HepG2 (cell line): ENCODE measurements at regions not wholly inside any gene's neighbourhood (a gene's known extent, or its start where the extent isn't known, plus 50 kb on each side); places are given as distances from the start of the nearest gene placed in this dataset.

Experiments
- ATAC-seq: fragments of 200-7000 bp; cut with Tn5 transposase; 3 replicates; pipeline ENCODE4 v1.9.1; 2020; ENCODE audit warnings: mild to moderate bottlenecking, moderate library complexity
- BruUV-seq: library from RNA; stranded (reverse); fragments of 400-500 nt; replicated peaks from 2 replicates; lab custom pipeline; 2021; lab: Mats Ljungman, UMichigan
- CTCF ChIA-PET: fragments of 300-600 bp; formaldehyde crosslinking; extraction: SDS; loops from one replicate; lab custom pipeline; 2021; ENCODE audit warnings: low total read pairs, inconsistent platforms, low intra/inter-chr PET ratio; lab: Yijun Ruan, JAX
- POLR2A ChIA-PET: fragments of 350-600 bp; sonication (Branson Sonifier 250); formaldehyde crosslinking; loops from one replicate; lab custom pipeline; 2020; ENCODE audit warnings: antibody characterized with exemption, inconsistent platforms; lab: Yijun Ruan, JAX
- DNase-seq: peaks from one replicate; pipeline ENCODE4 v3.0.0-alpha.2; 2015; ENCODE audit warnings: low spot score
- FAIRE-seq: peaks from 3 replicates; lab custom pipeline; 2011; peaks lifted over from hg19 to GRCh38; lab: Jason Lieb, UNC
- H2AFZ ChIP-seq: one replicate; pipeline ENCODE4 v1.6.1; 2011; ENCODE audit warnings: low read length, inconsistent platforms
- H3K27ac ChIP-seq: fragments of 300-600 bp; 3 replicates; pipeline ENCODE4 v1.8.0; 2011; ENCODE audit warnings: mixed run types, mild to moderate bottlenecking, mixed read lengths, low read length, inconsistent platforms; ENCODE audit not compliant: insufficient read depth; ENCODE audit errors: extremely low read length
- H3K27me3 ChIP-seq, 2 experiments: fragments of 200-600 bp in 1 of 2; 2 replicates in 1 of 2; 3 replicates in 1 of 2; pipeline versions ENCODE4 v1.6.0 to v1.8.0; 2011; ENCODE audit warnings: low read length in 2 of 2, mild to moderate bottlenecking in 2 of 2, moderate library complexity in 2 of 2, inconsistent platforms in 1 of 2; ENCODE audit not compliant: insufficient read depth in 2 of 2, control insufficient read depth in 1 of 2
- H3K36me3 ChIP-seq, 2 experiments: fragments of 200-600 bp in 1 of 2; replicated peaks in 1 of 2; 2 replicates in 1 of 2; 3 replicates in 1 of 2; pipeline versions ENCODE4 v1.5.1 to v1.8.0; 2011; ENCODE audit warnings: low read length in 2 of 2, inconsistent platforms in 1 of 2; ENCODE audit not compliant: insufficient read depth in 2 of 2, control insufficient read depth in 1 of 2
- H3K4me1 ChIP-seq: 2 replicates; pipeline ENCODE4 v1.5.1; 2012; ENCODE audit warnings: low read length, inconsistent platforms; ENCODE audit not compliant: insufficient read depth
- H3K4me2 ChIP-seq: 2 replicates; pipeline ENCODE4 v1.6.0; 2011; ENCODE audit warnings: low read depth, low read length, inconsistent platforms
- H3K4me3 ChIP-seq, 3 experiments: fragments of 200-600 bp in 1 of 3; sonication (generic), shearing (Covaris generic) in 1 of 3; replicated peaks in 1 of 3; 2 replicates each; pipeline ENCODE4 v1.5.1; 2011 to 2016; ENCODE audit warnings: low read length in 3 of 3, inconsistent platforms in 2 of 3, low read depth in 2 of 3, mild to moderate bottlenecking in 2 of 3, control low read depth in 1 of 3, mixed read lengths in 1 of 3; ENCODE audit not compliant: insufficient read depth in 1 of 3
- H3K79me2 ChIP-seq: one replicate; pipeline ENCODE4 v1.6.1; 2011; ENCODE audit warnings: low read length, inconsistent platforms; ENCODE audit not compliant: insufficient read depth
- H3K9ac ChIP-seq: 2 replicates; pipeline ENCODE4 v1.6.0; 2011; ENCODE audit warnings: mild to moderate bottlenecking, low read depth, low read length, inconsistent platforms; ENCODE audit not compliant: insufficient read depth
- H3K9me3 ChIP-seq: 2 replicates; pipeline ENCODE4 v1.5.1; 2012; ENCODE audit warnings: mild to moderate bottlenecking, low read length
- H4K20me1 ChIP-seq: 2 replicates; pipeline ENCODE4 v1.6.0; 2011; ENCODE audit warnings: inconsistent platforms, mild to moderate bottlenecking, low read length, moderate library complexity; ENCODE audit not compliant: insufficient read depth
- ATF4 ChIP-seq, 2 experiments: fragments of 450-650 bp in 1 of 2; sonication (generic) in 1 of 2; formaldehyde crosslinking; IDR thresholded peaks; 2 replicates each; pipeline versions ENCODE4 v1.5.0 to v1.8.0; 2020 to 2022; ENCODE audit warnings: mild to moderate bottlenecking in 1 of 2, missing genetic modification reagents in 1 of 2
- DRAP1 ChIP-seq: IDR thresholded peaks from 2 replicates; pipeline ENCODE4 v1.6.1; 2016; ENCODE audit warnings: missing genetic modification reagents, missing compliant biosample characterization
- GLI4 ChIP-seq: sonication (generic); formaldehyde crosslinking; IDR thresholded peaks from 2 replicates; pipeline ENCODE4 v1.5.1; 2020; ENCODE audit warnings: missing genetic modification reagents, mild to moderate bottlenecking, moderate library complexity, borderline replicate concordance
- JDP2 ChIP-seq: sonication (generic); formaldehyde crosslinking; IDR thresholded peaks from 2 replicates; pipeline ENCODE4 v1.8.1; 2022; ENCODE audit warnings: missing genetic modification reagents, borderline replicate concordance
- JUNB ChIP-seq: sonication (generic); formaldehyde crosslinking; IDR thresholded peaks from 2 replicates; pipeline ENCODE4 v1.8.0; 2022; ENCODE audit warnings: missing genetic modification reagents, mild to moderate bottlenecking, borderline replicate concordance
- MAFG ChIP-seq: sonication (generic); formaldehyde crosslinking; IDR thresholded peaks from 2 replicates; pipeline ENCODE4 v1.5.1; 2020; ENCODE audit warnings: mild to moderate bottlenecking, missing genetic modification reagents
- NCOR1 ChIP-seq: fragments of 200-600 bp; sonication (generic); IDR thresholded peaks from 2 replicates; pipeline ENCODE4 v1.7.0; 2017; ENCODE audit warnings: antibody characterized with exemption, low read length, borderline replicate concordance
- PHF21A ChIP-seq: sonication (generic); formaldehyde crosslinking; IDR thresholded peaks from 2 replicates; pipeline ENCODE4 v1.5.0; 2020; ENCODE audit warnings: mild to moderate bottlenecking, missing genetic modification reagents
- TARDBP ChIP-seq: sonication (generic); formaldehyde crosslinking; IDR thresholded peaks from 2 replicates; pipeline ENCODE4 v1.8.0; 2022; ENCODE audit warnings: mild to moderate bottlenecking, missing genetic modification reagents
- THAP7 ChIP-seq: sonication (generic); formaldehyde crosslinking; IDR thresholded peaks from 2 replicates; pipeline ENCODE4 v1.8.1; 2023; ENCODE audit warnings: mild to moderate bottlenecking, missing genetic modification reagents
- WIZ ChIP-seq: sonication (generic); formaldehyde crosslinking; IDR thresholded peaks from 2 replicates; pipeline ENCODE4 v1.5.1; 2020; ENCODE audit warnings: mild to moderate bottlenecking, missing genetic modification reagents
- YEATS2 ChIP-seq: sonication (generic); formaldehyde crosslinking; IDR thresholded peaks from 2 replicates; pipeline ENCODE4 v1.4.0; 2020; ENCODE audit warnings: missing genetic modification reagents, borderline replicate concordance
- ZBTB14 ChIP-seq: sonication (generic); formaldehyde crosslinking; IDR thresholded peaks from 2 replicates; pipeline ENCODE4 v1.4.0; 2020; ENCODE audit warnings: missing genetic modification reagents
- ZNF772 ChIP-seq: sonication (generic); formaldehyde crosslinking; IDR thresholded peaks from 2 replicates; pipeline ENCODE4 v1.5.0; 2020; ENCODE audit warnings: mild to moderate bottlenecking, missing genetic modification reagents
- WGBS: methylation state at CpG from one replicate; pipeline ENCODE4 v1.1.6; 2017; ENCODE audit warnings: low lambda C conversion rate; 5-methylcytosine and 5-hydroxymethylcytosine counted together
- in situ Hi-C: cut with HindIII; loops from 2 replicates; pipeline ENCODE4 v1.10.0; 2017; ENCODE audit warnings: low pct_unique_long_range_greater_than_20kb; ENCODE audit not compliant: extremely low pct_ligation_motif_present
- intact Hi-C: fragments of 100-400 bp; cut with micrococcal nuclease; formaldehyde crosslinking; loops from one replicate; pipeline ENCODE4 v1.10.0; 2022; ENCODE audit not compliant: unreplicated experiment

- ChIA-PET CTCF (no interaction called here), POLR2A (no interaction called here)
- Histone ChIP-seq H3K4me2 (no peak overlapping the region), H3K4me1 (no peaks in the 10 kb centered on the region), H3K27ac (no peak overlapping the region), H2AFZ (no peak overlapping the region), H3K9me3 (no peaks in the 10 kb centered on the region), H3K79me2 (no peaks in the 10 kb centered on the region), H3K27me3 (peaks cover 0 to 12% of the 10 kb centered on the region in 2 experiments; a peak in 1 of 5 replicates), H3K4me3 (no peak overlapping the region), H3K36me3 (no peaks in the 10 kb centered on the region), H3K9ac (no peak overlapping the region)
- in situ Hi-C loops = no loop called here
- ATAC-seq (no peak), FAIRE-seq (no peak)
- no TSS peak for BruUV-seq
- intact Hi-C loops = no loop called here
- 32% methylated on average over 3 of the region's 3 CpGs for WGBS
- TF ChIP-seq PHF21A (CRISPR knock-in tag) = no peak
- no peak for TF ChIP-seq NCOR1
- TF ChIP-seq, all 625 proteins: peak for 0
- no peak for DNase-seq
- no peaks in the 10 kb centered on the region for H4K20me1 ChIP-seq
These were observed 128.7 kb downstream of the PDCD6IP start for GRCh38 chr3:33926998-33927605.

- POLR2A ChIA-PET = no interaction called here
- DNase-seq = no peak
These were observed 131.4 kb downstream of the PDCD6IP start for GRCh38 chr3:33929813-33930212.

More at GRCh38 chr3:33929813-33930212, 131.4 kb downstream of the PDCD6IP start:
- in situ Hi-C loops = no loop called here
- CTCF ChIA-PET = no interaction called here
- peaks cover 0 to 12% of the 10 kb centered on the region in 2 experiments; a peak in 1 of 5 replicates for H3K27me3 ChIP-seq
- TF ChIP-seq DRAP1 (CRISPR knock-in tag) (no peak), ZNF772 (CRISPR knock-in tag) (no peak), WIZ (CRISPR knock-in tag) (no peak), ATF4 (CRISPR knock-in tag; IDR thresholded peaks at IDR 0.05) (no peak), YEATS2 (CRISPR knock-in tag) (no peak), GLI4 (CRISPR knock-in tag) (no peak), JDP2 (no peak), ZBTB14 (CRISPR knock-in tag) (no peak), MAFG (CRISPR knock-in tag) (no peak), TARDBP (CRISPR knock-in tag) (no peak), JUNB (no peak), THAP7 (CRISPR knock-in tag) (no peak)
- no peaks in the 10 kb centered on the region for H3K9me3 ChIP-seq
- no peaks in the 10 kb centered on the region for H4K20me1 ChIP-seq
- WGBS = 50% methylated on average over 2 of the region's 2 CpGs
- H3K4me1 ChIP-seq = no peaks in the 10 kb centered on the region
- intact Hi-C loops = no loop called here
- no peaks in the 10 kb centered on the region for H3K36me3 ChIP-seq
- H3K4me2 ChIP-seq = no peak overlapping the region
- H3K79me2 ChIP-seq = no peaks in the 10 kb centered on the region
- H3K9ac ChIP-seq = no peak overlapping the region
- H3K27ac ChIP-seq = no peak overlapping the region
- no peak for ATAC-seq
- H3K4me3 ChIP-seq = no peak overlapping the region
- no peak overlapping the region for H2AFZ ChIP-seq
- no TSS peak for BruUV-seq
- no peak for FAIRE-seq
